GM21423 (cell line): ENCODE measurements at regions not wholly inside any gene's neighbourhood (a gene's known extent, or its start where the extent isn't known, plus 50 kb on each side); places are given as distances from the start of the nearest gene placed in this dataset.
"Not testable (repeated sequence)": the region's sequence is repeated elsewhere in the genome, so short reads cannot be mapped to it uniquely, and the experiment has no call there.

Experiments used
- ATAC-seq: cut with Tn5 transposase; IDR thresholded peaks from one replicate; pipeline ENCODE4 v1.9.1; 2021; ENCODE audit warnings: mild to moderate bottlenecking, moderate library complexity; ENCODE audit not compliant: unreplicated experiment

- ATAC-seq, result no peak
Measured at GRCh38 chr1:88484881-88485280, 199.2 kb upstream of the PKN2 start.

- ATAC-seq, result no peak
Measured at GRCh38 chr1:88488237-88488636, 195.8 kb upstream of the PKN2 start.

DNA sequence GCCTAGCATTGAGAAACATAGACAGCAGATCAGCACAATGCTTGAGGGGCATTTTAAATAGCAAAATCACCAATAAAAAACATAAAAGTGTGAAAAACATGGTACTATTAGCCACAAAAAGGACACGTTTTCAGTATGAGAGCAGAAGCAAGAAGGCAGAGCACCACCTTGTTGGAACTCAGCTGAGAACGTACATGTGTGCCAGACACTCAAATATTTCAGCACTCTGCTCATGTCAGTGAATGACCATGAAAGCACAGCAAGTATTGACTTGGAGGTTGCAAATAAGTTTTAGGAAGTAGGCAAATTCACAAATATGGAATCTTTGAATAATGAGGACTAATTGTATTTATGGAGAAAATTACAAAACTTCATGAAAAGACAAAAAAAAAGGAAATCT lies 193.4 kb upstream of the PKN2 start:
- ATAC-seq, result no peak

DNA sequence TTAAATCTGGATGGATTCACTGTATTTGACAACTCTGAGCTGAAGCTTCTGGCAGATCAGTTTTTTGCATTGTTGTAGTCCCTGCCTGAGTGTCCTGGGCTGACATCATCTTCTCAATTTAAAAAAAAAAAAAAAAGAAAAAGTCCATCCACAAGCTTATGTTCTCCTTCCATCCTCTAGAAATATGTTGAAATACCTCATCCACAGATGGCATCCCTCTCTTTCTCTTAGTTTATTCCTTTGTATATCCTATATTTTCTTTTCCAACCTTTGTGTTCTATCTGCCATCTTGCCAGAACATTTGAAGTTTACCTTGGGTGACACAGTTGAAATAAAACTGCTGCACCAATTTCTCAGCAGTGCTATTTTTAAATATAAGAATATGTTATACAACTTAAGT lies 184.4 kb upstream of the PKN2 start:
- no peak for ATAC-seq

DNA sequence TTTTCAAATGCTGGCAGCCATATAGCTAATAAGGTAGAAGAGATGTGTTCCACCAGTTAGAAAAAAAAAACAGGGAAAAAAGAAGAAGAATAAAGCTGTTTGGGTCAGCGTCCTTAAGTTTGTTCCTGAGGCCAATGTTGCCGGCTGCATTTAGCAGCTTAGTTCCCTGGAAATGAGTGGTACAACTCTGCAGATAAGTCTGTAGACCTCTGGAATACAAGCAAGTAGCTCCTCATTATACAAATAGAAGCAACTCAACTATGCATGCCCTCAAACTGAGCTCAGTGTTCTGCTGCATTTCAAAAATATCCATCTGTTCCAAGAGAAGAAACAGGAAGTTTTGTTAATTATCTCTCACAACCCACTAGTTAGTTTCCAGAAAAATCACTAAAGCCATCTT lies 181.2 kb upstream of the PKN2 start:
- ATAC-seq, result no peak

- ATAC-seq, result no peak
Measured at GRCh38 chr1:88503646-88504045, 180.4 kb upstream of the PKN2 start.

- ATAC-seq, result no peak
Measured at GRCh38 chr1:88504601-88505000, 179.5 kb upstream of the PKN2 start.

GRCh38 chr1:88509379-88509778 lies 174.7 kb upstream of the PKN2 start:
- no peak for ATAC-seq

GRCh38 chr1:88514544-88515060 lies 169.5 kb upstream of the PKN2 start:
- ATAC-seq, result no peak

DNA sequence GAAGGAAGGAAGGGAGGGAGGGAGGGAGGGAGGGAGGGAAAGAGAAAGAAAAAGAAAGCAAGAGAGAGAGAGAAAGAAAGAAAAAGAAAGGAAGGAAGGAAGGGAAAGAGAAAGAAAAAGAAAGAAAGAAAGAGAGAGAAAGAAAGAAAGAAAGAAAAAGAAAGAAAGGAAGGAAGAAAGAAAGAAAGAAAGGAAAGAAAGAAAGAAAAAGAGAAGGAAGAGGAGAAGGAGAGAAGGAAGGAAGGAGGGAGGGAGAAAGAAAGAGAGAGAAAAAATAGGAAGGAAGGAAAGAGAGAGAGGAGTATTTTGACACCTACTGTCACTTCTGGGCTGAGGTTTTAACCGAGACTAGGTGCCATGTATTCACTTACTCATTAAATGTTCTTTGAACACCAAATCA lies 166.6 kb upstream of the PKN2 start:
- not testable (repeated sequence) for ATAC-seq

- no peak for ATAC-seq
Measured at GRCh38 chr1:88519156-88519555, 164.9 kb upstream of the PKN2 start.

DNA sequence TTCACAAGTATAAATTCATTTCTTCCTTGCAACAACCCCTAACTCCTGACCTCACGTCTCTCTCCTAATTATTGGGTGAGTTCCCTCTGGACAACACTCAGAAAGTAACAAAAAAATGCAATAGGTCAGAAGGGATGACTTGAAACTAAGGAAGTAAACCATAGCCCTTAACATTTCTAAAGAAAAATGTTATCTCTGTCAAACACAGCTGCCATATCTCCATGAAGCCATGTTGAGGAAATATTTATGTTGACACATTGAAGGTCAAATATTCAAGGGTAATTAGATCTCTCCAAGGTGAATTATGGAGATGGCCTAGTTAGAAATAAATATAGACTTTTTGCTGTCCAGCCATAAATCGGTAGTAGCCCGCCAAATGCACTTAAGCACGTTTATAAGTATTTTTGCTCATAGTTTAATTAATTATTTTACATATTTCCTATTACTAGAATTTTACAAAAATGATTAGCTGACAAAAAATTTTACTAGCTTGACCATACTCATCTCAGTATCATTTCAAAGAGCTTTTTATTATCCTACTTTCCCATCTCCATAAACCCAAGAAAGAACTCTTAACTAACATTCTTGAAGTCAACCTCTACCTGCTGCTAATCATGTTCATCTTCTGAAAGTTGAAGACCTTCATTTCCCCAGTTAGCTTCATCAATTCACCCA lies 160.1 kb upstream of the PKN2 start:
- no peak for ATAC-seq

- no peak for ATAC-seq
Measured at GRCh38 chr1:88526456-88526855, 157.6 kb upstream of the PKN2 start.

DNA sequence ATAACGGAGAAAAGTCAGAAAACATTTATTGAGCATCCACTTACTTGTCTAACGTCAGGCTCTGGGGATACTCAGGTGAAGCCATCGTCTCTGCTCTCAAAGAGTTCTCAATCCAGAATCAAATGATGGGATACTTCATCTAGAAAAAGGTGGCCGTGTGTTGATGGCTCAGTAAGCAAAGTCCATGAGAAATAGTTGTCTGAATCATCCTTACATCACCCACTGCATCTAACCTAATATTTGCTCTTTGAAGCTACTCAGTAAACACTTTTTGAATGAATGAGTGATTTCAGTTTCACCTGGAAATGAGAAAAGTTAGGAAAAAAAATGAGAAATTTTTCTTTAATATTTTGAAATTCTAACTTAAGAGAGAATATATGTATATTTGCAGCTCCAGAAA lies 155.3 kb upstream of the PKN2 start:
- ATAC-seq, result no peak

- no peak for ATAC-seq
Measured at GRCh38 chr1:88529581-88529980, 154.5 kb upstream of the PKN2 start.

DNA sequence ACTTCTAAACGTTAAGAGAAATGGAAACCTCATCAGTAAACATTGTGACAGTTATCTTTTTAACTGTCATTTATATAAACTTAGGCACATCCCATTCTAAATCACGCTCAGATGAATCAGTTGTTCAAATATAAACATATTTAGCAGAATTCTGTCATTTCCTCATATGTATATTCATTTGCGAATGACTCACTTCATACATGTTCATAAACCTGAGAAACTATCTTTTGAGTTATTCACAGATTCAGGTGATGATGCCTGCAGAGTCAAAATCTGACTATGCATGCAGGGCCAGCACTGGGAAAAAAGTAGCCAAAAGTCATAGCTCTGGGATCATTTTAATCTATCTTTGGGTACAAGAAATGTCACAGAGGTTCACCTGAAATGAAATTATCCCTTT lies 153.8 kb upstream of the PKN2 start:
- no peak for ATAC-seq

DNA sequence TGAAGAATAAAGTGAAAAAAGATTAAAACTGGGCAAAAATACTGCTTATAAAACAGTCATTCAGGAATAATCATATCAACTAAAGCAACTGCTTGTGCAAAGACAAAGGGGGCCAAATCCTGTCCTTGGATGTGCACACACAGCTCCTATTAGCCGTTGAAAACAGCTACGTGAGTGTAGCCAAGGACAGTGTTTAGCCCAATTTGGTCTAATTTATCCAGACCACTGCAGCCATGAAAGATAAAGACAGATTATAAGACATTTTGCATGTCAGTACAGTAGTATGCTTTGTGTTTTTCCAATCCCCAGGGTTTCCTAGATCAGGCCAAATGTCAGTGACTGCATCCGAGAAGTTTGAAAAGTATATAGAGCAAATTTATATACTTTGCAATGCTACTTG lies 146.3 kb upstream of the PKN2 start:
- no peak for ATAC-seq

- no peak for ATAC-seq
Measured at GRCh38 chr1:88538222-88538899, 145.7 kb upstream of the PKN2 start.

GRCh38 chr1:88540255-88540654 lies 143.8 kb upstream of the PKN2 start:
- no peak for ATAC-seq

GRCh38 chr1:88541596-88541995 lies 142.5 kb upstream of the PKN2 start:
- no peak for ATAC-seq

DNA sequence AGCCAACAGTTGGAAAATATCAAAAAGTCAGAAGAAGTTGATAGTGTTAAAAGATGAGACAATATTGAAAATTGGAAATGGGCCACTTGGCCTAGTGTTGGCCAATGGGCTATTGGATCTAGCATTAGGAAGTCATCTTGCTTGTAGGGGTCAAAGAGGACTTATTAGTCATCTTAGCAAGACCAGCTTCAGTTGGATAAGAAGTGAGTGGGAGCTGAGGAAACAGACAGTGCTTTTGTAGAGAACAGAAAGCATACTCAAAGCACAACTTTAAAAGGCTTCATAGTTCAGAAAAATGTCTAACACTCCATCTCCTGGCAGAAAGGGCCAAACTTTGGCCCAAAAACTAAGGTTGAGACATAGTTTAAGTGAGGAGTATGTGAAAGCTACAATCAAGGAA lies 139.9 kb upstream of the PKN2 start:
- ATAC-seq, result no peak

GRCh38 chr1:88549536-88549935 lies 134.5 kb upstream of the PKN2 start:
- no peak for ATAC-seq

DNA sequence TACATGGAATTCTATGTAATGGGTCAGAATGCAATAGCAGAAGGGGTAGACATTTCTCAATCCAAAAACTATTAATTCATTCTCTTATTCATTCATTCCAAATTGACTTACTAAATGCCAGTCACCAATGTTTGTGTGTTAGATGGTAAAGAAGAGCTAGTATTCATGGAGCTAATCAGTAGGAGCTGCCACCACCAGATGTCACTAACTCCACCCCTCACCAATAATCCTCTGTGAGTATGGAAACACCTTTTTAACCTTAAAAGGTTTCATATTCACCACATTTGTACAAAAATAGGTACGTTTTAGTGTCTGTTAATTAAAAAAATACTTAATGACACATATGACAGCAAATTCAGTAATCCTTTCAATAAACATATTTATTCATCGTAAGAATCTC lies 131.8 kb upstream of the PKN2 start:
- no peak for ATAC-seq
